ENCODE measurements at regions not wholly inside any gene's neighbourhood (a gene's known extent, or its start where the extent isn't known, plus 50 kb on each side); places are given as distances from the start of the nearest gene placed in this dataset.

DNA sequence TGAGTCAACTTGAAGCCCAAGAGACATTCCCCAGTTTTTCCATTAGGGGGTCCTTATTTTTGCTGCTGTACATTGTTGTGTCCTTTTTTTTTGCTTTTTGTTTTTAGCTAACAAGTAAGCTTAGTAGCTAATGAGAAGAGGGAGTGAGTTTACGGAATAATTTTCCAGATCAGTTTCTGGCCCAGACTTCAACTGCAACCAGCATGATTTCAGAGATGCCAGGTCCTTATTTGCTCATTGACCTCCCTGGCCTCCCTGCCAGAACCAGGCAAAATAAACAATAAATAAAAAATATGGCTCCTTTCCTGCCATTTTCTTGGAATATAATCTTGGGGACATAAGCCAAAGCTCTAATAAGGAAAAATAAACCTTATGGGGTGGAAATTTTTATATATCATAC lies 185.9 kb downstream of the FAT3 start:
- Mint-ChIP-seq H3K36me3 (ENCODE audit: low read depth) (no peaks in the 10 kb centered on the region), H3K4me3 (no peak overlapping the region), H3K27ac (no peak overlapping the region), H3K27me3 (no peaks in the 10 kb centered on the region), H3K9me3 (no peaks in the 10 kb centered on the region), H3K4me1 (ENCODE audit: low read depth) (no peaks in the 10 kb centered on the region)
- Histone ChIP-seq H3K4me1 (ENCODE audit: insufficient read depth, low read length) (no peaks in the 10 kb centered on the region), H3K9me3 (ENCODE audit: control insufficient read depth in 1 of 2, insufficient read depth in 1 of 2, low read length in 2 of 2) (no peaks in the 10 kb centered on the region), H3K27ac (ENCODE audit: low read depth in 1 of 2, low read length in 2 of 2) (no peak overlapping the region), H3K27me3 (ENCODE audit: control insufficient read depth in 1 of 2, insufficient read depth in 2 of 2, low read length in 2 of 2) (no peaks in the 10 kb centered on the region), H3K4me3 (ENCODE audit: low read length) (no peak overlapping the region), H3K36me3 (ENCODE audit: insufficient read depth, low read length) (no peaks in the 10 kb centered on the region)
- intact Hi-C loops (cut with DNase I, micrococcal nuclease): no loop called here
- CTCF ChIA-PET: no interaction called here
- TF ChIP-seq, protein P1, sequence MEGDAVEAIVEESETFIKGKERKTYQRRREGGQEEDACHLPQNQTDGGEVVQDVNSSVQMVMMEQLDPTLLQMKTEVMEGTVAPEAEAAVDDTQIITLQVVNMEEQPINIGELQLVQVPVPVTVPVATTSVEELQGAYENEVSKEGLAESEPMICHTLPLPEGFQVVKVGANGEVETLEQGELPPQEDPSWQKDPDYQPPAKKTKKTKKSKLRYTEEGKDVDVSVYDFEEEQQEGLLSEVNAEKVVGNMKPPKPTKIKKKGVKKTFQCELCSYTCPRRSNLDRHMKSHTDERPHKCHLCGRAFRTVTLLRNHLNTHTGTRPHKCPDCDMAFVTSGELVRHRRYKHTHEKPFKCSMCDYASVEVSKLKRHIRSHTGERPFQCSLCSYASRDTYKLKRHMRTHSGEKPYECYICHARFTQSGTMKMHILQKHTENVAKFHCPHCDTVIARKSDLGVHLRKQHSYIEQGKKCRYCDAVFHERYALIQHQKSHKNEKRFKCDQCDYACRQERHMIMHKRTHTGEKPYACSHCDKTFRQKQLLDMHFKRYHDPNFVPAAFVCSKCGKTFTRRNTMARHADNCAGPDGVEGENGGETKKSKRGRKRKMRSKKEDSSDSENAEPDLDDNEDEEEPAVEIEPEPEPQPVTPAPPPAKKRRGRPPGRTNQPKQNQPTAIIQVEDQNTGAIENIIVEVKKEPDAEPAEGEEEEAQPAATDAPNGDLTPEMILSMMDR (IDR thresholded peaks at IDR 0.05): no peak
- ATAC-seq (ENCODE audit: poor library complexity) (no peak), DNase-seq (no peak)
- POLR2A ChIA-PET: no interaction called here

GRCh38 chr11:92411431-92411830 lies 186.8 kb downstream of the FAT3 start:
- POLR2A ChIA-PET: no interaction called here
- H3K36me3 Mint-ChIP-seq (ENCODE audit: low read depth): no peaks in the 10 kb centered on the region

GRCh38 chr11:92413757-92414513 lies 189.3 kb downstream of the FAT3 start:
- Mint-ChIP-seq H3K4me1 (ENCODE audit: low read depth) (no peaks in the 10 kb centered on the region), H3K9me3 (no peaks in the 10 kb centered on the region), H3K36me3 (ENCODE audit: low read depth) (no peaks in the 10 kb centered on the region), H3K4me3 (no peak overlapping the region), H3K27me3 (no peaks in the 10 kb centered on the region), H3K27ac (no peak overlapping the region)
- H3K36me3 ChIP-seq (ENCODE audit: insufficient read depth, low read length): no peaks in the 10 kb centered on the region
- H3K27me3 ChIP-seq (ENCODE audit: control insufficient read depth in 1 of 2, insufficient read depth in 2 of 2, low read length in 2 of 2): no peaks in the 10 kb centered on the region
- intact Hi-C loops (cut with DNase I, micrococcal nuclease): no loop called here
- no peak for ATAC-seq (ENCODE audit: poor library complexity)
- TF ChIP-seq, protein P1 (IDR thresholded peaks at IDR 0.05): no peak
- ChIA-PET CTCF (no interaction called here), POLR2A (no interaction called here)
- H3K4me1 ChIP-seq (ENCODE audit: insufficient read depth, low read length): no peaks in the 10 kb centered on the region
- H3K27ac ChIP-seq (ENCODE audit: low read depth in 1 of 2, low read length in 2 of 2): no peak overlapping the region
- H3K4me3 ChIP-seq (ENCODE audit: low read length): no peak overlapping the region
- H3K9me3 ChIP-seq (ENCODE audit: control insufficient read depth in 1 of 2, insufficient read depth in 1 of 2, low read length in 2 of 2): no peaks in the 10 kb centered on the region
- DNase-seq: no peak

More at GRCh38 chr11:92411431-92411830, 186.8 kb downstream of the FAT3 start:
- intact Hi-C loops (cut with DNase I, micrococcal nuclease): no loop called here
- H3K4me3 ChIP-seq (ENCODE audit: low read length): no peak overlapping the region
- DNase-seq (no peak), ATAC-seq (ENCODE audit: poor library complexity) (no peak)
- no peak overlapping the region for H3K27ac Mint-ChIP-seq
- no peaks in the 10 kb centered on the region for H3K27me3 ChIP-seq (ENCODE audit: control insufficient read depth in 1 of 2, insufficient read depth in 2 of 2, low read length in 2 of 2)
- H3K4me1 ChIP-seq (ENCODE audit: insufficient read depth, low read length): no peaks in the 10 kb centered on the region
- H3K9me3 ChIP-seq (ENCODE audit: control insufficient read depth in 1 of 2, insufficient read depth in 1 of 2, low read length in 2 of 2): no peaks in the 10 kb centered on the region
- H3K36me3 ChIP-seq (ENCODE audit: insufficient read depth, low read length): no peaks in the 10 kb centered on the region
- no peaks in the 10 kb centered on the region for H3K4me1 Mint-ChIP-seq (ENCODE audit: low read depth)
- H3K4me3 Mint-ChIP-seq: no peak overlapping the region
- TF ChIP-seq, protein P1 (IDR thresholded peaks at IDR 0.05): no peak
- CTCF ChIA-PET: no interaction called here
- no peaks in the 10 kb centered on the region for H3K9me3 Mint-ChIP-seq
- H3K27ac ChIP-seq (ENCODE audit: low read depth in 1 of 2, low read length in 2 of 2): no peak overlapping the region
- H3K27me3 Mint-ChIP-seq: no peaks in the 10 kb centered on the region
